ENCODE measurements at regions not wholly inside any gene's neighbourhood (a gene's known extent, or its start where the extent isn't known, plus 50 kb on each side); places are given as distances from the start of the nearest gene placed in this dataset.

DNA sequence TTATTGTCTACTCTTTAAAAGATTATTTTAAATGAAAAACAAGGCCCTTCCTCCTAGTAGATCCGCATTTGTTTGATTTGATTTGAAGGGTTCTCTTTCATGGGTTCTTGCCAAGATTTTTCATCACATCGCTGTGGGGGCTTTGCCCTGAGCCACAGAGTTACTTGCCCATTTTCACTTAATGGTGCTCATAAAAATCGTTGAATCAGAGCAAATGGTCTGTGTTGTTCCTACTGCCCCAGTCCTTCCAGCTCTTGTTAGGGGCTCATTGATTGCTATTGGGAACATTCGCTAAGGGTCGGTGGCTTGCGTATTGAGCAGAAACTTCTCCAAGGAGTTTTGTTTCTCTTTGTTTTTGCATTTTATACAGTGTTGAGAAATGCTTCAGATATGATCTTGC lies 1023.4 kb upstream of the CDH8 start:
- TF ChIP-seq, protein P1, sequence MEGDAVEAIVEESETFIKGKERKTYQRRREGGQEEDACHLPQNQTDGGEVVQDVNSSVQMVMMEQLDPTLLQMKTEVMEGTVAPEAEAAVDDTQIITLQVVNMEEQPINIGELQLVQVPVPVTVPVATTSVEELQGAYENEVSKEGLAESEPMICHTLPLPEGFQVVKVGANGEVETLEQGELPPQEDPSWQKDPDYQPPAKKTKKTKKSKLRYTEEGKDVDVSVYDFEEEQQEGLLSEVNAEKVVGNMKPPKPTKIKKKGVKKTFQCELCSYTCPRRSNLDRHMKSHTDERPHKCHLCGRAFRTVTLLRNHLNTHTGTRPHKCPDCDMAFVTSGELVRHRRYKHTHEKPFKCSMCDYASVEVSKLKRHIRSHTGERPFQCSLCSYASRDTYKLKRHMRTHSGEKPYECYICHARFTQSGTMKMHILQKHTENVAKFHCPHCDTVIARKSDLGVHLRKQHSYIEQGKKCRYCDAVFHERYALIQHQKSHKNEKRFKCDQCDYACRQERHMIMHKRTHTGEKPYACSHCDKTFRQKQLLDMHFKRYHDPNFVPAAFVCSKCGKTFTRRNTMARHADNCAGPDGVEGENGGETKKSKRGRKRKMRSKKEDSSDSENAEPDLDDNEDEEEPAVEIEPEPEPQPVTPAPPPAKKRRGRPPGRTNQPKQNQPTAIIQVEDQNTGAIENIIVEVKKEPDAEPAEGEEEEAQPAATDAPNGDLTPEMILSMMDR (IDR thresholded peaks at IDR 0.05) = no peak
- no peak for TF ChIP-seq POLR2A (IDR thresholded peaks at IDR 0.05)

Measured in testis (tissue), 2 donors.